OCI-LY3 (cell line): ENCODE measurements at regions not wholly inside any gene's neighbourhood (a gene's known extent, or its start where the extent isn't known, plus 50 kb on each side); places are given as distances from the start of the nearest gene placed in this dataset.

Experiments used
- H2AFZ ChIP-seq: fragments of 200-600, 300-600 bp; shearing (Covaris generic); 2 replicates; pipeline ENCODE4 v1.6.0; 2014; ENCODE audit warnings: antibody characterized with exemption, low read depth, low read length
- H3K27ac ChIP-seq: fragments of 200-600, 300-600 bp; sonication (generic); 2 replicates; pipeline ENCODE4 v1.5.1; 2014; ENCODE audit warnings: mild to moderate bottlenecking, low read length, moderate library complexity, mixed read lengths
- H3K27me3 ChIP-seq: fragments of 200-600, 300-600 bp; sonication (generic); 2 replicates; pipeline ENCODE4 v1.6.1; 2014; ENCODE audit warnings: low read depth, low read length, mixed read lengths
- H3K36me3 ChIP-seq: fragments of 200-600, 300-600 bp; sonication (generic); replicated peaks from 2 replicates; pipeline ENCODE3; 2014; ENCODE audit warnings: low read depth, low read length, mixed read lengths
- H3K4me1 ChIP-seq: fragments of 300-600, 200-600 bp; sonication (generic); 2 replicates; pipeline ENCODE4 v1.6.1; 2014; ENCODE audit warnings: low read length, mixed read lengths
- H3K4me2 ChIP-seq: fragments of 200-600, 300-600 bp; sonication (generic); 2 replicates; pipeline ENCODE4 v1.6.1; 2014; ENCODE audit warnings: low read length, mixed read lengths
- H3K4me3 ChIP-seq: fragments of 300-600, 200-600 bp; sonication (generic); 2 replicates; pipeline ENCODE4 v1.5.1; 2014; ENCODE audit warnings: antibody characterized with exemption, mild to moderate bottlenecking, low read length, moderate library complexity
- H3K79me2 ChIP-seq: fragments of 300-600, 200-600 bp; shearing (Covaris generic); 2 replicates; pipeline ENCODE4 v1.6.1; 2014; ENCODE audit warnings: mild to moderate bottlenecking, low read length, mixed read lengths
- H3K9ac ChIP-seq: fragments of 300-600, 200-600 bp; shearing (Covaris generic); 2 replicates; pipeline ENCODE4 v1.6.0; 2014; ENCODE audit warnings: mild to moderate bottlenecking, low read length, moderate library complexity
- H3K9me3 ChIP-seq: fragments of 200-600, 300-600 bp; shearing (Covaris generic); 2 replicates; pipeline ENCODE4 v1.6.1; 2014; ENCODE audit warnings: low read length, mixed read lengths; ENCODE audit not compliant: insufficient read depth
- H4K20me1 ChIP-seq: fragments of 200-600, 300-600 bp; sonication (generic); 2 replicates; pipeline ENCODE4 v1.6.1; 2016; ENCODE audit warnings: low read length, mixed read lengths; ENCODE audit not compliant: insufficient read depth
- EZH2phosphoT487 ChIP-seq: fragments of 200-600 bp; shearing (Covaris generic); IDR thresholded peaks from 2 replicates; pipeline ENCODE4 v1.6.1; 2018; ENCODE audit warnings: antibody characterized with exemption, mixed run types, low read depth
- TF ChIP-seq, protein P1 (sequence below): fragments of 200-600, 300-600 bp; sonication (generic); IDR thresholded peaks from 2 replicates; pipeline ENCODE4 v1.5.1; 2014; ENCODE audit warnings: antibody characterized with exemption, low read length, low read depth

DNA sequence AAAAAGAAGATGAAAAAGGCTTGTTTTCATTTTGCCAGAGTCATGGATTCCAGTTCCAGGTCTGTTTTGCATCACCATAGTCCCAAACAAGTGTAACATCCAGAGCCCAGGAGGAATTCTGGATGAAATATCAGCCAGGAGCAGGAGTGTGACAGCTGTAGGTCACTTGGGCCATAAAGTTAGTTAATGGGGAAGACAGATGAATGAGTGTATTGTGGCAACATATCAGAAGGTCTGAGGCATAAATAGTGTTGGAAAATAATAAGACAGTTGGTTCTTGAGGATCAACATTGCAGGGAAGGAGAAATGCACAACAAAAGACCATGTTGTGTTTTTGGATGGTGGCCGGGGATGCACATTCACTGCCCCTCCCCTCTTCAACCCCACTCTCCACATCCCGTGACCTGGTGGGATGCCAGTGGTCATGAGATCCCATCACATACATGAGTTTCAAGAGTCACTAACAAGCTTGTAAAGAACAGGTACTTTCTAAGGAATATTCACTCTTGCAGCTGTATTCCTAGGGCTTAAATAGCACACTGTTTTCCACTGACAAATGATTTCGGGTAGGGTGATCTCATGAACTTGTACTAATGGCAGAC lies 83.1 kb upstream of the IGFBP7 start:
- H3K36me3 ChIP-seq: no peaks in the 10 kb centered on the region
- no peaks in the 10 kb centered on the region for H3K4me1 ChIP-seq
- H2AFZ ChIP-seq: no peak overlapping the region
- H3K79me2 ChIP-seq: no peaks in the 10 kb centered on the region
- no peaks in the 10 kb centered on the region for H4K20me1 ChIP-seq
- H3K27ac ChIP-seq: no peak overlapping the region
- no peak overlapping the region for H3K4me3 ChIP-seq
- TF ChIP-seq, protein P1, sequence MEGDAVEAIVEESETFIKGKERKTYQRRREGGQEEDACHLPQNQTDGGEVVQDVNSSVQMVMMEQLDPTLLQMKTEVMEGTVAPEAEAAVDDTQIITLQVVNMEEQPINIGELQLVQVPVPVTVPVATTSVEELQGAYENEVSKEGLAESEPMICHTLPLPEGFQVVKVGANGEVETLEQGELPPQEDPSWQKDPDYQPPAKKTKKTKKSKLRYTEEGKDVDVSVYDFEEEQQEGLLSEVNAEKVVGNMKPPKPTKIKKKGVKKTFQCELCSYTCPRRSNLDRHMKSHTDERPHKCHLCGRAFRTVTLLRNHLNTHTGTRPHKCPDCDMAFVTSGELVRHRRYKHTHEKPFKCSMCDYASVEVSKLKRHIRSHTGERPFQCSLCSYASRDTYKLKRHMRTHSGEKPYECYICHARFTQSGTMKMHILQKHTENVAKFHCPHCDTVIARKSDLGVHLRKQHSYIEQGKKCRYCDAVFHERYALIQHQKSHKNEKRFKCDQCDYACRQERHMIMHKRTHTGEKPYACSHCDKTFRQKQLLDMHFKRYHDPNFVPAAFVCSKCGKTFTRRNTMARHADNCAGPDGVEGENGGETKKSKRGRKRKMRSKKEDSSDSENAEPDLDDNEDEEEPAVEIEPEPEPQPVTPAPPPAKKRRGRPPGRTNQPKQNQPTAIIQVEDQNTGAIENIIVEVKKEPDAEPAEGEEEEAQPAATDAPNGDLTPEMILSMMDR: no peak
- no peak for TF ChIP-seq EZH2phosphoT487
- no peak overlapping the region for H3K4me2 ChIP-seq
- no peaks in the 10 kb centered on the region for H3K27me3 ChIP-seq
- no peaks in the 10 kb centered on the region for H3K9me3 ChIP-seq
- H3K9ac ChIP-seq: no peak overlapping the region

DNA sequence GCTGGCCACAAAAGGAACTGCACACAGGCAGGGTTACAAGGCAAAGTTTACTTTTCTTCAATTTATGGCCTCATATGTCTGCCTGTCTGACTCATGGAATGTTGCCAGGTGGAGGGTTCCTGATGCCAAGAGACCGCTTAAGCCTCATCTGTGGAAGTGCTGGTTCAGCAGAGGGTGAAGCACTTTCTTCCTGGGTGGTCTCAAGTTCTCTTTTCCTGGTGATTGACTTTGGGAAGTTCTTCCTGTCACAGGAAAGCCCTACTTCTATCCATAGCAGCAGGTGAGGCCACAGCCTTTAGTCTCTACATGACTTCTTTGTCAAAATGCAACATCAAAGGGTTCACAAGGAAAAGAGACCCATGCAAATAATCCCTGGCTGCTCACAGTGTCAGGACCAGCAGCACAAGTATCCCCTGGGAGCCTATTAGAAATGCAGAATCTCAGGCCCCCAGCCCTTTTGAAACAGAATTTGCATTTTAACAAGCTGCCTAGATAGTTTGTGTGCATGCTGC lies 81.4 kb upstream of the IGFBP7 start:
- H3K4me3 ChIP-seq: no peak overlapping the region
- no peak overlapping the region for H3K27ac ChIP-seq

DNA sequence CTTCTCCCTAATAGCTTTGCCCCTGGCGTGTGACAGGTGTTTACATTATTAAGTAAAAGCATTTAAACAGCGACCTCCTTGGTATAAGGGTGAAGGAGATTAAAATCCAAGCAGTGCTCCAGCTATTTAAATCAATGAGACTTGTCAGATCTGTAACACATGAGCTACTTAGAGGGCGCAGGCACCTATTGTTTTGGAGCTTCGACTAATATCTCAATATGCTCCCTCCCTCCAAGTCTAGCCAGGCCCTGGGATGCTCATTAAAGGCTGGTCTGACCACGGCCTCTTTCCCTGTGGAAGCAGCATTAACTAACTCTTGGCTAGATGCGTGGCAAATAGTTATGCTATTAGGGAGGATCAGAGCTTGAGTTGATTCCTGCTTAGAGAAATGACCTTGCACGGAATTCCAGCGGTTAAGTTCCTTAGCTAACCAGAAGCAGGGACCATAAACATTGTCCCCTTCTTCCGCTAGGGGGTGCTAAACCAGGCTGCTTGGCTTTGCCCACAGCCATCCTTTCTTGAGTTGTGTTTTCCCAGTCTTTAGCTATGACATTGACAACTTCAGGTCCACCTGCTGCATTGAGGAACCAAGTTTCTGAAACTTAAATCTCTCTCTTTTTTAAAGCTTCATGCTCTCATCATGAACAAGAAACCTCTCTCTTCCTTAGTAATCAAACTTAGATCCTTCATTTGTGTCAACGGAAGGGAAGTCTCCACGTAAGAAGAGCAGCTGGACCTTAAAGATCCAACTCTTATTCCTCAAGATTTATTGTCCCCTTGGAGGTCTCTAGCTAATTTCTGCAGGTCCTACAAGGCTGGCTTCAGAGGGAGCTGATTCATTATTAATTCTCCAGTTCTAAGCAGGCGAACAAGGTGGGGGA lies 80.7 kb upstream of the IGFBP7 start:
- Histone ChIP-seq H3K79me2 (no peaks in the 10 kb centered on the region), H3K27ac (no peak overlapping the region), H4K20me1 (no peaks in the 10 kb centered on the region), H3K4me1 (no peaks in the 10 kb centered on the region), H2AFZ (no peak overlapping the region), H3K27me3 (no peaks in the 10 kb centered on the region), H3K36me3 (no peaks in the 10 kb centered on the region), H3K4me2 (no peak overlapping the region), H3K9ac (no peak overlapping the region), H3K9me3 (no peaks in the 10 kb centered on the region), H3K4me3 (no peak overlapping the region)
- TF ChIP-seq, protein P1: peak; percentile 71
- no peak for TF ChIP-seq EZH2phosphoT487

More for the DNA sequence above, 81.4 kb upstream of the IGFBP7 start:
- Histone ChIP-seq H2AFZ (no peak overlapping the region), H3K27me3 (no peaks in the 10 kb centered on the region), H3K9ac (no peak overlapping the region), H3K4me1 (no peaks in the 10 kb centered on the region), H4K20me1 (no peaks in the 10 kb centered on the region), H3K36me3 (no peaks in the 10 kb centered on the region), H3K9me3 (no peaks in the 10 kb centered on the region), H3K4me2 (no peak overlapping the region), H3K79me2 (no peaks in the 10 kb centered on the region)
- TF ChIP-seq, protein P1: no peak
- TF ChIP-seq EZH2phosphoT487: no peak

DNA sequence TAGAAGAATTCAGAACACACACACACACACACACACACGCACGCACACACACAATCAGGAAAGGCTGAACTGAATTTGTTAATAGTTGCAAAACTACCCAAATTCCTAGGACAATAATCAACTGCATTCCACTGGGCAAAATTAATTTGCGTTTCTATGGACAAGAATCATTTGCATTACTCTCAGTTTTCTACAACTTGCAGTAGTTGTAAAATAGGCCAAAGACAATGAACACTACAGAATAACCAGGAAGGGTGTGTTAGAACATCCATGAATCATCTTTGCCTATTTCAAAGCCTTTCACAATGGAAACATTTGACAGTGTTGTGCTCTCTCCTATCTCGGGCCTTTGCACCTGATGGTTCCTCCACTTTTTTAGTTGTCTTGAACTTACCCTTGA lies 77.1 kb upstream of the IGFBP7 start:
- Histone ChIP-seq H3K27ac (no peak overlapping the region), H3K27me3 (no peaks in the 10 kb centered on the region), H3K4me1 (no peaks in the 10 kb centered on the region), H3K79me2 (no peaks in the 10 kb centered on the region), H3K9me3 (no peaks in the 10 kb centered on the region), H3K36me3 (no peaks in the 10 kb centered on the region), H2AFZ (no peak overlapping the region), H3K4me2 (no peak overlapping the region), H3K4me3 (no peak overlapping the region), H4K20me1 (no peaks in the 10 kb centered on the region), H3K9ac (no peak overlapping the region)
- no peak for TF ChIP-seq EZH2phosphoT487
- TF ChIP-seq, protein P1: no peak
